NCI-H345 treated with DMSO at 0.1 percent for 48 hours (cell line): ENCODE measurements at regions not wholly inside any gene's neighbourhood (a gene's known extent, or its start where the extent isn't known, plus 50 kb on each side); places are given as distances from the start of the nearest gene placed in this dataset.

ENCODE experiments used
- DNase-seq: peaks from one replicate; lab custom pipeline; 2025; ENCODE audit not compliant: unreplicated experiment; lab: John Stamatoyannopoulos, UW

DNA sequence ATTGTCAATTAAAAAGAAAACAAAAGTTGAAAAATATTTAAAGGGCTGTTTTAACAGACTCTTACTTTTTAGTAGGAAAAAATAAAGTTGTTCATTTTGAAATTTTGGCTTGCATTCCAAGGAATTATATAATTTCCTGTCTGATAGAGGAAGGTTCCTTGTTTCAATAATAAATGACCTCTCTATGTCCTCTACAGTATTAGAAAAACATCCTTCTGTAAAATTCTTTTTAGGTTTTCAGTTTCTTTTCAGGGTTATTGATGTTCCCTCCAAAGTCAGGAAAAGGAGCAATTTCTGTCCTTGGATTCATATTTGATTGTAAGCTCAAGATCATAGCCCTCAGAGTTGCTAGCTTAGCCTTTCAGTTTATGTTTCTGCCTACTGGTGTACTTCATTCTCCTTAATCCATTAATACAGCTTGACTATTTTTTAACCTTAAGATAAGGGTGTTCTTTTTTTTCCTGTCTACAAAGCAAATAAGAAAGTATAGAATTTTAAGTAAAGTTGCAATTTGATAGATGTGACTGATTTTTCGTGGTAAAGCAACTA is 125.2 kb upstream of the COL3A1 start:
- no peak for DNase-seq

DNA sequence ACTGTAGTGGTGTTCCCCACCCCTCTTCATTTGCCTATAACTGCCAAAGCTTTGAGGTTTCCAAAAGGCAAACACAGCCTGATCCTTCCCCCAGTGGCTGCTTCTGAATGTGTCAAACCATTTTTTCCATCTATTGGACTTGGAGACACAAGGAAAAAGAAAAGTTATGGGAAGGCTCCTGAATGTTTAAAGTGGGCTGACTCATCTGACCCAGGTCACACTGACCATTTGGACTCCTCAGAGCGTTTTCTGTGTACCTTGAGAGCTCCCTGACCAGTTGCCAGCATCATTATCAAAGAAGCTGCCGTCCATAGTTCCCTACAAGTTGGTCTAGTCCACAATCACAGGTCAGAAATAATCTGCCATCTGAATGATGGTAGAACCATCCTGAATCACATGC is 123.4 kb upstream of the COL3A1 start:
- no peak for DNase-seq

DNA sequence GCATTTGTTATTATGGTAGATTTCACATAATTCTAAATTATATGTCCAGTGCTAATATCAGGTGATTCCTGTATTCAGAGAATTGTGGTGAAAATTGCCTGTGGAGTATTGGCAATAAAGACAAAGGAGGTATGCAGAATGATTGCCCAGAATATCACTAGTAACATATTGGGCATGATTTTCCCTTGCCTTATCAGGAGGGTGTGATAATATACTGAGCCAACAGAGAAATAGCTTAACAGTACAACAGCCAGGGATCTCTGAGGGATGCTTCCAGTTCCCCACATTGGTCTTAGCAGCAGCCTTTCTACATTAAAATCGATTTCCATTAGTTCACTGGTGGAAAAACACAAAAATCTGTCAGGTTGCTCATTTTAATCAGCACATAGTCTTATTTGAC is 122.9 kb upstream of the COL3A1 start:
- DNase-seq: no peak

DNA sequence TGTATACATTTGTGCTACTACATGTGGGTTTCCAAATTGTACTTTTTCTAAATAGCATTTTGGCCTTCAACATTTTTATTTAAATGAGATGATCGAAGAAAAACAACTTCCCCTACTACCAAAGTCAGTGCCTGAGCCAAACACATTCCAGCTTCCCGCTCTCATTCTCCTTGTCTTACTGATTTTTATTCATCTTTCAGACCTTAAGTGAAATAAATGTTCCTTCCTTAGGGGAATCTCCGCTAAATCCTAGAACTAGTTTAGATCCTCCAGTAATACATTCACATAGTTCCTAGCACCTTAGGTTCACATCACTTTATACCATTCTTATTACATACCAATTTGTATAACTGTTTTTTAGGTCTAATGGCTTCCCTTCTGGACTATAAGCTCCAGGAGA is 122.3 kb upstream of the COL3A1 start:
- DNase-seq: no peak

DNA sequence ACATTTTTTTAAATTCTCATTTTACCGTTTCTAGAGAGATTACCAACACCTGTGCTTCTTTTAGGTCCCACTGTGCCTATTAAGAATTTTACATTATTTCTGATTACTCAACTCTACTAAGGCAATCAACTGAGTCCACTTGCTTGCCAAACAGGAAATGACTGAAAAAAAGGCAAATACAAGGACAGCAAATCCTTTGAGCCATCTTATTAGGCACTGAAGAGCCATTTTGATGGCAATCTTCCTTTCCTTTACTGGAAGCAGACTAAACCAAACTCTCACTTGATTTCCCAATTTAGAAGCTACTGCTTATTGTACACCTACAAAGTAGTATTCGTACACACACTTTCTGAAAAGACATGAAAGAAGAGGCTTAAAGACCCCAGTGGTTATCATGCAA is 121.4 kb upstream of the COL3A1 start:
- no peak for DNase-seq

DNA sequence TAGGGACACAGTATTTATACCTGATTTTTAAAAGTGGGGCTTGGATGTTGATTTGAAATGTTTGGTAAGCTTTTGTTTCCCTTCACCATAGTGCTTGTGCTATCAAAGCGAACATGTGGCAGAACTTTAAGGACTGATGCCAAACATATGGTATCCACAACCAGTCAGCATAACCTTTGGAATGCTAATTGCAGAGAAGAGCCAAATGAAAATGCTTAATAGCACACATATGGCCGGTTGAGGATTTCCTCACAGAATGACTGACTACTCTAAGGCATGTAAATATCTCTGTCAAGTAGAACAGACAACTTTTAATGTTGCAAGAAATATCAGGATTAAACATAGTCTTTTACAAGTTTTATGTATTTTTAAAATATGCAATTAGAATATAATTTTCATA is 120.9 kb upstream of the COL3A1 start:
- DNase-seq: no peak

DNA sequence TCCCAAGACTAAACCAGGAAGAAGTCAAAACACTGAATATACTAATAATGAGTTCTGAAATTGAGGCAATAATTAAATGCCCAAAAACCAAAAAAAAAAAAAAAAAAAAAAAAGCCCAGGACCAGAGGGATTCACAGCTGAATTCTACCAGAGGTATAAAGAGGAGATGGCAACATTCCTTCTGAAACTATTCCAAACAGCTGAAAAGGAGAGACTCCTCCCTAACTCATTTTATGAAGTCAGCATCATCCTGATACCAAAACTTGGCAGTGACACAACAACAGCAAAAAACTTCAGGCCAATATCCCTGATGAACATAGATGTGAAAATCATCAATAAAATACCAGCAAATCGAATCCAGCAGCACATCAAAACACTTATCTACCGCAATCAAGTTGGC is 108.5 kb upstream of the COL3A1 start:
- DNase-seq: no peak

DNA sequence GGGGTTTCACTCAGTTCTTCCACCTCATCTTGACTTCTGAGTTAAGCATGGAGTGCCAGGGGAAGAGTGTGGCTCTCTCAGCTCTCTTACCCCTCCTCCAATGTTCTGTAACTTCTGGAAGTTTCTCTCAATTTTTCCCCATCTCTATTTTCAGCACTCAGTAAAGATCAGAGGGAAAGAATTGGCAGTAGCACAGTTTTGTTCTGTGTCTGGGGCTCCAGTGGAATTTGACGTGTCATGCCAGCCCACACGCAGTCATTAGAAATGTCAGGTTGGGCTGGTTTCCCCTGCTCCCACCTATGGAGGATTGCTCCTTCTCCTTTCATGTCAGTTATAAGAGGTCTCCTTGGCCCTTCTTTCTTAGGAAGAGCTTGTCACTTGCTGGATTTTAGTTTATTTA is 104.6 kb upstream of the COL3A1 start:
- DNase-seq: no peak

DNA sequence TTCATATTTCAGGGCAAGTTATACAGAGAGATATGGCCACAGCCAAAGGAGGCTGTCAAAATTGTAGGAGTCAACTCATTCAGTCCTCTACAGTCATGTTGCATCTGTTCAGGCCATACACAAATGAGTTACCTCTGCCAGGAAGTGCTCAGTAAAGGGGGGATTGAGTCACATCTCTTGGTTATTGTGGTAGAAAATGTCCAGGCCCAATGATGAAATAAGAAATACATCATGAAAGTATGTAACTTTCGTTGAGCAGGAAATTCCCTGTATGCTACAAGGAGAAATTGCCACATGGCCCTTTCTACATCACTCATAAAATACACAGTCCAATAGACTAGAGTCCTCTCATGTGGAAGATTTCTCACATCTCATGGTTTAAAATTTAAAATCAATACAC is 103.9 kb upstream of the COL3A1 start:
- DNase-seq: no peak

DNA sequence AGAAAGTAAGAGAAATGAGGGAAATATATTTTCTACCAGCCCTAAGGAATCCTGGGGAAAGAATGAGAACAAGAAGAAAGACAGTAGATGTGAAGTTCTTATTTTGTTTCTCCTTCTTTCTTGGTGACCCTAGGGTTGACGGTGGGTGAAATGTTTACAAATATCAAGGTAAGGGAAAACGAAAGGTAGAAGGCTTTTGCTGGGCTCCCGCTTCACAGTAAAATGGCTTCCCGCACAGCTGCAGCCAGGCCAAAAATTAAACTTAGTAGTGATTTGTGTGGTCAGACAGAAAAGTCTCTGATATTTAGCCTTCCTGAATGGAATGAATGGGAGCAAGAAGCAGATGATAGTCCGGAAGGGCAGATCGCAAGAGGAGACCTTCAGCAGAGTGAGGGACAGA is 99.1 kb upstream of the COL3A1 start:
- no peak for DNase-seq

DNA sequence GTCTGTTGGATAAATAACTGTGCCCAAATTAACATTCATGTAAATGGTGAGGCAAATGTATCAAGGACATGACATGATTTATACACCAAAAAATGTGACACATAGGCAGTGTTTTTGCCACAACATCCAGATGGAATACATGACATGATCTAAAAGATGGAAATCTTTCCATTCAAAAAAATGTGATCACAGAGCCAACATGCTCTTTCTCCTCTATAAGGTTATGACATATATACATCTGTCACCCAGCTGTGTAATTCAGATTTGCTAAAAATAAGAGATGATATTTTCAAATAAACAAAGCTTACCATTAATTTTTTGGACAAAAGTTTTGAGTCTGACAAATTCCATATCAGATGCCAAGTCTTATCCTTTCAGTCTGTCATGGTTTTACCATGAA is 95.5 kb upstream of the COL3A1 start:
- DNase-seq: no peak

DNA sequence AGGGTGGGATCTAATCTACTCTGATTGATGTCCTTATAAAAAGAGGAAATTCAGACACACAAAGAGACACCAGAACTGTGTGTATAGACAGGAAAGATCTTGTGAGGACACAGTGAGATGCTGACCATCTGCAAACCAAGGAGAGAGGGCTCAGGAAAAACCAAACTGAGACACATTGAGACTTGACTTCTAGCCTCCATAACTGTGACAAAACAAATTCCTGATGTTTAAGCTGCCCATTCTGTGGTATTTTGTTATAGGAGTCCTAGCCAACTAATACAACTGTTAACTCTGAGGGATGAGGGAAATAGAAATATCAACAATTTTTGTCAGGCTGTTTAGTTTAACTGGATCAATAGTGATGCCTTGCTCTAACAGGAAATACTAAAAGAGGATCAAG is 93.4 kb upstream of the COL3A1 start:
- no peak for DNase-seq

DNA sequence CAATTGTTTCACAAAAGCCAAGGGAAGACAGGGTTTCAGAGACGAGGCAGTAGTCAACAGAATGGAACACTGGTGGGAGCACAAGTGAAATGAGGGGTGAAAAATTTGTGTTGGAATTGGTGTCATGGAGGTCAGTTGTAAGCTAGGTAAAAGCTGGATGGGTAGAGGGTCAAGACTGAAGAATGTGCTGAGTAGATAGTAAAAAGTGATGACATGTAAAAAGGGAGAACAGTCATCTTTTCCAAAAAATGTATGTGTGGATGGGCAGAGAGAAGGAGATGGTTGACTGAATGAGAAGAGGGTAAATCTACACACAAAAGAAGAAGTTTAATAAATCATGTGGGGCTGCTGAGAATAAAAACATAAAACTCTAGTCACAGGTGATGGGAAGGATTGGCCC is 92.7 kb upstream of the COL3A1 start:
- DNase-seq: no peak

DNA sequence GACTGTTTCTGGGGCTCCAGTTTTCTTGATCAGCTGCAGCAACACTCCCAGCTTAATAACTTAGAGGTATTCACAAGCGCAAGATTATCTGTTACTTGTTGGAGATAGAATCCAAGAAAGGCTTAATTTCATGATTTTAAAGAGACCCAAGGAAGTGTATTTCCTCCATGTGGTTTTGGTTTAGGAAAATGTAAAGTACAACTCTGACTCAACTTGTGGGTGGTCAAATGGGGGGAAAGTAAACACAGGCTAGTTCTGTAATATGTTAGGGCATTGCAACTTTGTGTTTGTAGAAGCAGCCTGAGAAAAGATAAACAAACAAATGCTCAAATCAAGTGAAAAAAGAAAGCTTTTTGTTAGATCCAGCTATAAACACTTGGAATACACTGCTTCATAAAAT is 90.1 kb upstream of the COL3A1 start:
- DNase-seq: no peak

DNA sequence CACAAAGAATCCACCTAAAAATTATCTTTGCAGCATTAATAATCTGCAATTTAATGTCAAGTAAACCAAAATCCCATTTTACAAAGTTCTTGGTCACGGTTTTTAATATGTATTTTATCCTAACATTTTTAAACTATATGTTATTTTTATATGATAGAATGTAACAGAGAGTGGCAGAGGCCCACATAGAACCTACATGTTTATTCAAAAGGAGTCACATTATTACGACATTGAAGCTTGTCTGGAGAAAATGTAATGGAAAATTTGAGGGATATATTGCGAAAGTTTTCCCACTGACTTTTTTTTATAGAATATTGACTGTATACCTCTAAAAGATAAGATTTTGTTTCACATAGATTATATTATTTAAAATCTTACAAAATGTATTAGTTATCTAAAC is 89.7 kb upstream of the COL3A1 start:
- DNase-seq: no peak

DNA sequence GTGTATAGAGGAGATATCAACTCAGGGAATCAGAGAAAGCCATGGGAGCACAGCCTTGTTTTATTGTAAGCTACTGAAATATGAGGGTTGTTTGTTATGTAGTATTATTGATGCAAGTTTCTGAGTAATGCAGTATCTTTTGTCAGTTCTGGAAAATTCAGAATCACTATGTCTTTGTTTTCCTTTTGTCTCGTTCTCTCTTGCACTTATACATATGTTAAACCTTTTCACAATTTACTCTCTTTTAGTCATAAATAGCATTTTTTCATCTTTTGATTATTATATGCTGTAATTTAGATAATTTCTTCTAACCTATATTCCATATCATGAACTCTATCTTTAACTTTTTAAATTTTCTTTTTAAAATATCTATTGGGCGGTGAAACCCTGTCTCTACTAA is 85.0 kb upstream of the COL3A1 start:
- DNase-seq: no peak

DNA sequence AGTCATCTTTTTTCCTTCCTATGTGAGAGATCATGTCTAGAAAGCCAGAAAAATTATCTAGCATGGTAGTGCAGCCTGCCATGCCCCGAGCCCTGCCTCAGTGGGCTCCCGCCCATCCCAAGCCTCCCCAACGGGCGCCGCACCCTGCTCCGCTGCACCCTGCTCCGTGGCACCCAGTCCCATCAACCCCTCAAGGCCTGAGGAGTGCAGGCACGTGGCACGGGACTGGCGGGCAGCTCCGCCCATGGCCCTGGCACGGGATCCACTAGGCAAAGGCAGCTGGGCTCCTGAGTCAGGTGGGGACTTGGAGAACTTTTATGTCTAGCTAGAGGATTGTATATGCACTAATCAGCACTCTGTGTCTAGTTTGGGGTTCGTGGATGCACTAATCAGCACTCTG is 83.4 kb upstream of the COL3A1 start:
- no peak for DNase-seq

DNA sequence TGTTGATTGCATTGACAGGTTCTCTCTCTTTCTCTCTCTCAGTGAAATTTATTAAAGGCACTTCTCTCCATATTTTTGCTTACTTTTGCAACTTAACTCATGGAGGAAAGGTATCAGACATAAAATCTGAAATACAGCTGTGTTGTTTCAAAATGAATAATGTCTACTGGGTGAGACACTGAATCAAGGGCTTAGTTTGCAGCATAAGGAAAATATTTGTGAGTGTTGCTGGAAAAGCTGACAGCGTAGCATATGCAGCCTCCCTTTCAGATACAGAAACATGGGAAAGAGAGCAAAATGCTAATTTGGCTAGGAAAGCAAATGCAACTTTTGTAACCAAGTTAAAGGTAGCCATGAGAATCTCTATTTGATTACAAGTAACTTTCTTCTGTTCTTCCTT is 81.5 kb upstream of the COL3A1 start:
- DNase-seq: no peak

DNA sequence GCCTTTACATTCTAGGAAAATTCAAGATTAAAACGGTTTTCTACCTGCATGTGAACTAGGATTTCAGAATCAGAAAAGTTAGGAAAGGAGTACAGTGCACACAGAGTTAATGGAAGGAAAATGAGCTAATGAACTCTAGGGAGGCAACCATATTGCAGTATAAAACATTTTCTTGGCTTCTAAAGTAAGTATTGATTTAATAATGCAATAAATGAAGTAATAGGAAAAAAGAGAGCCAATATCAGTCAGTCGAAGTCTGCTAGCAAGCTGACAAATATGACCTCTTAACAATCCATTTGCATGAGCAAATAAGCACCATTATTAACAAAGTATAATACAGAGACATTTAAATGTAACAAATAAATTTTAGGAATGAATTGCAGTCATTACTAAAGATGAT is 80.2 kb upstream of the COL3A1 start:
- no peak for DNase-seq

DNA sequence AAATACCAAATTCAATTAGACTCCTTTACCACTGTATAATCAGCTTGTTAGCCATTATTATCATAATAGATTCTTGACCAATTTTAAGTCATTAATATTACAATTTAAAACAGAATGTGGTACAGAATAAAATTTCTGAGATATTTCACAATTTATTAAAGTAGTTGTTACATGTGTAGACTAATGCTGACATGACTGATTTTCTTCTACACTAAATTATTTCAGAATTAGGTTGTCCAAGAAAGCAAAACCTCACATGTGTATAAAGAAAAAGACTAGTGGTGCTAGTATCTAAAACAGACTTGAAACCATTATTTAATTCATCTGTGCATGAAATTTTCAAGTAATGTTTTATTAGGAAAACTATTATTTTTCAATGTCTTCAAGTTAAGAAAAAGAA is 79.2 kb upstream of the COL3A1 start:
- DNase-seq: no peak

DNA sequence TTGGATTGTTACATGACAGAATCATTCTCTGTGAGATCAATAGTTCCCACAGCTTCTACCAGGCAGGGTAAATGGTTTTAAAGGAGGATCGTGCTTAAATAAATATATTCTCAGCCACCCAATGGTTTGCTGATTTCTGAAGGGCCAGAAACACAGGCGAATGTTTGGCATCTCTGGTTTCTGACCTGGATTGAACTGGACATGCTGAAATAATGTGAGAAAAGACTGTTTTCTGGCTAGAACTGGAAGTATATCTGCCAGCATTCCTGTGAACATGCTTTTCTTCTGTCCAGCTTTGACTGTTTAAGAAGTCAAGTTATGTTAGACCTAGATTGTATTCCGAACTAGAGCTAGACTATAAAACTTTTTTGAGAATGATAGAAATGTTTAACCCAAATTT is 77.1 kb upstream of the COL3A1 start:
- DNase-seq: no peak

DNA sequence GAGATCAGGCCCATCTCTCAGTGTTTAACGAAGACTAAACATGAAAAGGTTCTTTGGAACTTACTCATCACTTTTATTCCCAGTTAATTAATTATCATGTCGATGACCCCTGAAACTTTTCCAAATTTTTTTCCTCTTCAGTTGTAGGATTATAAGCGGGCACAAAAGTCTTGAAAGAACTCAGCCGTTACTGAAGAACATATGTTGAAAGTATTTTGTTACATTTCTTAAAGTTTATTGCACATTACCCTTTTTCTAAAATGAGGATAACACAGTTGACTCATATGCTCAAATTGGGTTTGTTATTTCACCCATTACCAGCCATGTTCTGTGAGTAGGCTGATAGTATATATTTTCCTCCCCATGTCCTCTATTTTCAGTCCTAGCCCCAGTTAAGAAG is 75.9 kb upstream of the COL3A1 start:
- no peak for DNase-seq

DNA sequence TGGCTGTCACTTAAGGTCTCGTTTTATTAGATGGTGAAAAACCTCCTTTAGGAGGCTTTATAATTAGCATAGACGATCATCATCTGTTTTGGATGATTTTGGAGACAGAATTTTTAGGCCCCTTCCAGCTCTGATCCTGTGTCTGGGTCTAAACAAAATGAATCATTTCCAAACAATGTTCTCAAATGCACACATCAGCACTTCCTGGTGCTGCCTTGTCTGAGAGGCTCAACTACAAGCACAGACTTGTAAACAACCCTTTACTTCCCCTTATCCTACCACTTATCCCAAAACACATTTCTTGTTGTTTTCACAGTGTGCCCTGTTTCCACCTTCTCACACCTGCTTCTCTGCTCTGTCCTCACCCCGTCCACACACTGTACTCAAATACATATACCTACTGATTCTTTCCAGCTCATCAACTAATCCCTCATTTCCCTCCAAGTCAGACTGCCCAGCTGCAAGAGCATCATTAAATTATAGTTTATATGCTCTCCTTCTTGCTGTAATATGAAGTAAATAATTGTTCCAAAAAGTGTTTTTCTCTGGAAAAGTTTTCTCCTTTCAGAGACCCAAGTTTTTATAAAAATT is 71.2 kb upstream of the COL3A1 start:
- no peak for DNase-seq

DNA sequence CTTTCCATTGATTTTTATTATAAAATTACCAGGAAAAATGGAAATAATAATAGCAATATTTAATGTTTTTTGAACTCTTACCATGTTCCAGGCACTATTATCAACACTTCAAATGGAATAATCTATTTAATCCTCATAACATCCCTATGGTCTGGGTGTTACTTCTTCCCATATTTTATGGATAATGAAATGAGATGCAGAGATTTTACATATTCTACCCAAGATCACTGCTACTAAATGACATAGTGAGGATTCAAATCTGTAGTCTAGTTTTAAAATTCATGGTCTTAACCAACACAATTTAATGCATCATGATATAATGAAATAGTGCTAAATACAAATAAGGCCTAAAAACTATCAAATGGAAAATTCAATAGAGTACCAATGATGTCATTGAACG is 70.4 kb upstream of the COL3A1 start:
- no peak for DNase-seq
